Stimulated activated naive B cell treated with anti-CD40 and anti-IgM and Interleukin-4, amounts not matched to agents 10 μg/mL and 1 μg/mL and 100 μg/mL, for 72 hours (primary cell): ENCODE measurements at regions not wholly inside any gene's neighbourhood (a gene's known extent, or its start where the extent isn't known, plus 50 kb on each side); places are given as distances from the start of the nearest gene placed in this dataset.

ENCODE experiments used
- ATAC-seq, 2 donors: fragments of 150-1000 bp; cut with Tn5 transposase; replicated peaks; 2 replicates each; pipeline ENCODE4 v1.10.0; 2021; ENCODE audit warnings: moderate library complexity in 1 of 2
- DNase-seq: peaks from one replicate; pipeline ENCODE4 v3.0.0; 2021
- H3K27ac Mint-ChIP-seq: one replicate; pipeline ENCODE4 v1.8.0; 2022; ENCODE audit warnings: mild to moderate bottlenecking, mixed read lengths
- H3K27me3 Mint-ChIP-seq, 2 donors: one replicate each; pipeline ENCODE4 v1.8.0; 2022; ENCODE audit warnings: mixed read lengths in 2 of 2
- H3K36me3 Mint-ChIP-seq, 2 donors: one replicate each; pipeline ENCODE4 v1.8.0; 2022; ENCODE audit warnings: mixed read lengths in 2 of 2, mild to moderate bottlenecking in 1 of 2
- H3K4me1 Mint-ChIP-seq, 2 donors: one replicate each; pipeline ENCODE4 v1.8.0; 2022; ENCODE audit warnings: mixed read lengths in 2 of 2, mild to moderate bottlenecking in 1 of 2
- H3K4me3 Mint-ChIP-seq, 2 donors: one replicate each; pipeline ENCODE4 v1.8.0; 2022; ENCODE audit warnings: mild to moderate bottlenecking in 2 of 2, mixed read lengths in 2 of 2, moderate library complexity in 1 of 2
- H3K9me3 Mint-ChIP-seq, 2 donors: one replicate each; pipeline ENCODE4 v1.8.0; 2022; ENCODE audit warnings: mixed read lengths in 2 of 2, mild to moderate bottlenecking in 1 of 2

GRCh38 chr14:101354726-101355125 is 206.6 kb upstream of the DIO3 start:
- peaks cover 7 to 25% of the 10 kb centered on the region in 2 donors for H3K9me3 Mint-ChIP-seq
- no peak overlapping the region for H3K4me3 Mint-ChIP-seq
- peaks cover 14 to 15% of the 10 kb centered on the region in 2 donors for H3K4me1 Mint-ChIP-seq
- peaks cover 7 to 11% of the 10 kb centered on the region in 2 donors for H3K36me3 Mint-ChIP-seq
- no peak for ATAC-seq
- H3K27me3 Mint-ChIP-seq, result peaks cover 0 to 5% of the 10 kb centered on the region in 2 donors
- no peak overlapping the region for H3K27ac Mint-ChIP-seq
- DNase-seq, result no peak

DNA sequence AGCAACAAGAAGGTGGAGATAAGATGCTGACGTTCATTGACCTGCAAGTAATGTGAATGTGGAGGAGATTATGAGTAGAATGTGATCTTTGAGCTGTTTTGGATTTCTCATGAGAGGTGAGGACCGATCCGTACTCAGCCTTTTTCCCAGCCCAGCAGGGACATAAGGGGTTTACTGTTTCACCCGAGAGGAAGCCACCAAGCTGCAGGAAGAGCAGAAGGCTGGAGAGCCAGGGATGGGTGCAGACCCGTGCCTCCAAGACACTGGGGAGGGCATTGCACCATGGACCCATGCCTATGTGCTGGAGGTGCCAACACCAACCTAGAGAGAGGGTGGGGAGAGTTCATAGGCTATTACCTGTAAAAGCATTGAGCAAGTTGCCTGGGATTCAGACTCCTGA is 206.0 kb upstream of the DIO3 start:
- Mint-ChIP-seq H3K9me3 (peaks cover 7 to 25% of the 10 kb centered on the region in 2 donors), H3K27ac (no peak overlapping the region), H3K36me3 (peaks cover 7 to 11% of the 10 kb centered on the region in 2 donors), H3K4me1 (peaks cover 16 to 20% of the 10 kb centered on the region in 2 donors), H3K27me3 (peaks cover 0 to 5% of the 10 kb centered on the region in 2 donors), H3K4me3 (no peak overlapping the region)
- no peak for DNase-seq
- ATAC-seq, result no peak

DNA sequence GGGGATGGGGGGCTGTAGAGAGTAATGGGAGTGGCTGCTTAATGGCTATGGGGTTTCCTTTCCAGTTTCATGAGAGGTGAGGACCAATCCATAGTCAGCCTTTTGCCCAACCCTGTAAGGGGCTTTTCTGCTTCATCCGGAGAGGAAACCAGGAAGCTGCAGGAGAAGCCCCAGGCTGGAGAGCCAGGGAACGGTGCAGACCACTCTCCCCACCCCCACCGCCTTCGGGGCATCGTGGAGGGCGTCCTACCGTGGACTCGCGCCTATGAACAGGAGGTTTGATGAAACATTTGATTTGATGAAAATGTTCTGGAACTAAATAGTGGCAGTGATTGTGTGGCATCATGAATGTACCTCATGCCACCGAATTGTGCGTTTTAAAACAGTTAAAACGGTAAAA is 204.3 kb upstream of the DIO3 start:
- DNase-seq, result no peak
- Mint-ChIP-seq H3K4me1 (peaks cover 33 to 38% of the 10 kb centered on the region in 2 donors), H3K27ac (no peak overlapping the region), H3K9me3 (peaks cover 6 to 25% of the 10 kb centered on the region in 2 donors), H3K27me3 (peaks cover 0 to 5% of the 10 kb centered on the region in 2 donors), H3K36me3 (peaks cover 7 to 11% of the 10 kb centered on the region in 2 donors), H3K4me3 (no peak overlapping the region)
- ATAC-seq, result no peak

GRCh38 chr14:101357559-101358319 is 203.6 kb upstream of the DIO3 start:
- Mint-ChIP-seq H3K4me3 (no peak overlapping the region), H3K27ac (no peak overlapping the region), H3K36me3 (peaks cover 7 to 14% of the 10 kb centered on the region in 2 donors), H3K9me3 (peaks cover 6 to 29% of the 10 kb centered on the region in 2 donors), H3K27me3 (peaks cover under 1 to 9% of the 10 kb centered on the region in 2 donors), H3K4me1 (peaks cover 38 to 43% of the 10 kb centered on the region in 2 donors)
- DNase-seq, result no peak
- no peak for ATAC-seq

DNA sequence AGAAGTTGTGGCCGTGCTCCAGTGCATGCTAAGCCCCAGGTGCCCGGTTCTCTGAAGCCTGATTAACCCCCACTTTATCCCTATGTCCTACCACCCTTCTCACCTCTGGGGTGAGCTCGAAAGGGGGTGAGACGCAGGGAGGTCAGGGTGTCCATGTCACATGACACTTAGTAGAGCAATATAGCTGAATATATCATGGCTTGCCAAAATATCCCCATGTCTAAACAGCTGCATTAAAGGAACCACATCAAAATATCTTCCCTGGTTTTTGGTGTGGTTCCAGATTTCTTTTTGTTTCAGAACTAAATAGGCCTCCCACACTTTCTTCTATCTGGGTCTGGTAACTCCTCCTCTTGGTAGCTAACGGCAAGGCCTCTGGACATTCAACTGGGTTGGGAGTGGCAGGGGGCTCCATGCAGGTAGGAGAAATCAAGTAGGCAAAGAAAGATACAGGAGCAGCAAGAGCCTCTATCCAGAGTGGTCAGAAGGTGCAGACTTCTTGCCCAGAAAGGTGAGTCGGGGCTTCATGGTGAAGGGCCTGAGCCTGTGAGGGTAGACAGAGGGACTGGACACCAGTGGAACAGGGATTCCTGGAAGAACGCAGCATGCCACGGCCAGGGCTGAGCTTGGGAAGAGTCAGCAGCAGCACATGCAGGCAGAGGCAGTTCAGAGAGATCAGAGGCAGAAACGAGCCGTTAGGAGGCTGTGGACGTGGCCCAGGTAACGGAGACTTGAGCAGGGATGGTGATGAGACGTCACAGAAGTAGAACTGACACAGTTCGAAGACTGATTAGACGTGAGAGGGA is 202.8 kb upstream of the DIO3 start:
- Mint-ChIP-seq H3K9me3 (peaks cover 11 to 28% of the 10 kb centered on the region in 2 donors), H3K4me3 (no peak overlapping the region), H3K27me3 (peaks cover 5 to 13% of the 10 kb centered on the region in 2 donors), H3K27ac (no peak overlapping the region), H3K36me3 (peaks cover 11 to 18% of the 10 kb centered on the region in 2 donors), H3K4me1 (peaks cover 45 to 51% of the 10 kb centered on the region in 2 donors)
- ATAC-seq, result no peak
- DNase-seq, result no peak

- no peak for ATAC-seq
- DNase-seq, result no peak
- H3K36me3 Mint-ChIP-seq, result peaks cover 9 to 14% of the 10 kb centered on the region in 2 donors
- no peak overlapping the region for H3K4me3 Mint-ChIP-seq
- H3K27me3 Mint-ChIP-seq, result peaks cover 11 to 13% of the 10 kb centered on the region in 2 donors
- peaks cover 9 to 22% of the 10 kb centered on the region in 2 donors for H3K9me3 Mint-ChIP-seq
- peaks cover 50 to 56% of the 10 kb centered on the region in 2 donors for H3K4me1 Mint-ChIP-seq
- no peak overlapping the region for H3K27ac Mint-ChIP-seq
These were observed 201.9 kb upstream of the DIO3 start for GRCh38 chr14:101359221-101360053.

- DNase-seq (no peak), ATAC-seq (peak in 1 of 2 donors; percentile 14)
- Mint-ChIP-seq H3K4me3 (peak overlapping the region; percentile 2 to 27), H3K27ac (no peak overlapping the region), H3K9me3 (peaks cover 8 to 17% of the 10 kb centered on the region in 2 donors), H3K27me3 (peaks cover 11 to 13% of the 10 kb centered on the region in 2 donors), H3K4me1 (peaks cover 53 to 65% of the 10 kb centered on the region in 2 donors), H3K36me3 (peaks cover 9 to 14% of the 10 kb centered on the region in 2 donors)
These were observed 201.0 kb upstream of the DIO3 start for GRCh38 chr14:101360054-101360911.

- peaks cover 11 to 13% of the 10 kb centered on the region in 2 donors for H3K27me3 Mint-ChIP-seq
- H3K36me3 Mint-ChIP-seq, result peaks cover 9 to 14% of the 10 kb centered on the region in 2 donors
- H3K4me1 Mint-ChIP-seq, result peaks cover 58 to 72% of the 10 kb centered on the region in 2 donors
- DNase-seq, result peak; percentile 68
- peak overlapping the region; percentile 45 for H3K27ac Mint-ChIP-seq
- ATAC-seq, result peak; percentile 96 to 97
- peak overlapping the region; percentile 27 to 35 for H3K4me3 Mint-ChIP-seq
- peaks cover 8 to 17% of the 10 kb centered on the region in 2 donors for H3K9me3 Mint-ChIP-seq
These were observed 200.3 kb upstream of the DIO3 start for GRCh38 chr14:101361044-101361443.

- Mint-ChIP-seq H3K4me3 (no peak overlapping the region), H3K27ac (peak overlapping the region; percentile 42), H3K36me3 (peaks cover 4 to 8% of the 10 kb centered on the region in 2 donors), H3K27me3 (peaks cover 11 to 13% of the 10 kb centered on the region in 2 donors), H3K4me1 (peaks cover 61 to 72% of the 10 kb centered on the region in 2 donors), H3K9me3 (peaks cover 5 to 10% of the 10 kb centered on the region in 2 donors)
- ATAC-seq, result peak; percentile 22 to 24
- no peak for DNase-seq
These were observed 199.6 kb upstream of the DIO3 start for GRCh38 chr14:101361451-101362433.

GRCh38 chr14:101362529-101363260 is 198.6 kb upstream of the DIO3 start:
- Mint-ChIP-seq H3K36me3 (peaks cover 4 to 8% of the 10 kb centered on the region in 2 donors), H3K9me3 (peaks cover 5 to 10% of the 10 kb centered on the region in 2 donors), H3K27me3 (peaks cover 11 to 13% of the 10 kb centered on the region in 2 donors), H3K4me1 (peaks cover 61 to 72% of the 10 kb centered on the region in 2 donors), H3K27ac (peak overlapping the region; percentile 22), H3K4me3 (peak overlapping the region in 1 of 2 donors; percentile 15)
- ATAC-seq, result no peak
- no peak for DNase-seq

GRCh38 chr14:101363261-101363555 is 198.1 kb upstream of the DIO3 start:
- H3K27me3 Mint-ChIP-seq, result peaks cover 11 to 13% of the 10 kb centered on the region in 2 donors
- H3K4me3 Mint-ChIP-seq, result no peak overlapping the region
- peaks cover 5 to 10% of the 10 kb centered on the region in 2 donors for H3K9me3 Mint-ChIP-seq
- H3K27ac Mint-ChIP-seq, result peak overlapping the region; percentile 22
- H3K36me3 Mint-ChIP-seq, result peaks cover 4 to 8% of the 10 kb centered on the region in 2 donors
- DNase-seq, result no peak
- peak; percentile 37 for ATAC-seq
- peaks cover 60 to 71% of the 10 kb centered on the region in 2 donors for H3K4me1 Mint-ChIP-seq
